ENCODE measurements at regions not wholly inside any gene's neighbourhood (a gene's known extent, or its start where the extent isn't known, plus 50 kb on each side); places are given as distances from the start of the nearest gene placed in this dataset.

- H3K9me3 Mint-ChIP-seq, result no peaks in the 10 kb centered on the region
- H3K4me1 Mint-ChIP-seq (ENCODE audit: low read depth in 2 of 2), result peaks cover 11% of the 10 kb centered on the region in 2 donors
- peak overlapping the region in 1 of 2 donors; percentile 33 for H3K27ac Mint-ChIP-seq
- ATAC-seq (replicated peaks) (no peak), DNase-seq (no peak)
- H3K36me3 Mint-ChIP-seq (ENCODE audit: insufficient read depth), result no peaks in the 10 kb centered on the region
- no peak overlapping the region for H3K4me3 Mint-ChIP-seq
- peaks cover 35 to 81% of the 10 kb centered on the region in 2 donors for H3K27me3 Mint-ChIP-seq
These were observed 73.9 kb downstream of the MATN1 start for GRCh38 chr1:30649321-30649991.

DNA sequence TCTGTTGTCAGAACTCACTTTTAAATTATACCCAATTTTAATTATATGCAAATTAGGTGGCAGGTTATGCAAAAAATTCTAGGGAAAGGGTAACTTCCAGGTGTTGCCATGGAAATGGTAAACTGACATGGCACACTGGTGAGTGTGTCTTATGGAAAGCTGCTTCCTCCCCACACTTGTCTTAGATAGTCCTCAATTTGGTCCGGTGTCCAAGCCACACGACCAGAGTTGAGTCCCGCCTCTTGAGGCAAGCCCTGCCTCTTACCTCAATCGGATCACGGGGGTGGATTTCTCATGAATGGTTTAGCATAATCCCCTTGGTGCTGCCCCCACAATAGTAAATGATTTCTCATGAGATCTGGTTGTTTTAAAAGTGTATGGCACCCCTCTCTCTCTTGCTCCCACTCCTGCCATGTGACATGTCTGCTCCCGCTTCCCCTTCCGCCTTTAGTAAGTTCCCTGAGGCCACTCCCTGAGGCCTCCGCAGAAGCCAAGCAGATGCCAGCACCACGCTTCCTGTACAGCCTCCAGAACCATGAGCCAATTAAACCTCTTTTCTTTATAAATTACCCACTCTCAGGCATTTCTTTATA is 74.9 kb downstream of the MATN1 start:
- Mint-ChIP-seq H3K9me3 (no peaks in the 10 kb centered on the region), H3K27me3 (peaks cover 44 to 91% of the 10 kb centered on the region in 2 donors), H3K4me1 (ENCODE audit: low read depth in 2 of 2) (peaks cover 11% of the 10 kb centered on the region in 2 donors), H3K27ac (no peak overlapping the region), H3K4me3 (no peak overlapping the region), H3K36me3 (ENCODE audit: insufficient read depth) (no peaks in the 10 kb centered on the region)
- ATAC-seq (replicated peaks) (no peak), DNase-seq (no peak)

DNA sequence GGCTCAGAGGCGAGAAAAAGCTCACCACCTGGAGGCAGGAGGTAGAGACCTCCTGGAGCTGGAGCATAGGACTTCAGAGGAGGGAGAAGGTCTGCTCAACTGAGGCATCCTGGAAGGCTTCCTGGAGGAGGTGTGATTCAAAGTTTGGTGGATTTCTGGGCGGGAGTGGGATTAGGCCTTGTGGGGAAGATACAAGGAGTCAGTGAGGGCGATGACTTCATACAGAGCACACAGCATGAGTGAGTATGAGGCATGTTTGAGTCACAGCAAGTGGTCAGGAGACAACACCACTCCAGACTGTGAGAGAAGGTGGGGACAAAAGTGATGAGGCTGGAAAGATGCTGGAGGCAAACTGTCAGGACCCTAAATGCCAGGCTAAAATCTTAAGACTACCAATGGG is 77.6 kb downstream of the MATN1 start:
- Mint-ChIP-seq H3K36me3 (ENCODE audit: insufficient read depth) (no peaks in the 10 kb centered on the region), H3K4me3 (no peak overlapping the region), H3K9me3 (no peaks in the 10 kb centered on the region), H3K27me3 (peaks cover 44 to 91% of the 10 kb centered on the region in 2 donors), H3K4me1 (ENCODE audit: low read depth in 2 of 2) (peaks cover 11% of the 10 kb centered on the region in 2 donors), H3K27ac (no peak overlapping the region)
- ATAC-seq (replicated peaks), result no peak
- no peak for DNase-seq

DNA sequence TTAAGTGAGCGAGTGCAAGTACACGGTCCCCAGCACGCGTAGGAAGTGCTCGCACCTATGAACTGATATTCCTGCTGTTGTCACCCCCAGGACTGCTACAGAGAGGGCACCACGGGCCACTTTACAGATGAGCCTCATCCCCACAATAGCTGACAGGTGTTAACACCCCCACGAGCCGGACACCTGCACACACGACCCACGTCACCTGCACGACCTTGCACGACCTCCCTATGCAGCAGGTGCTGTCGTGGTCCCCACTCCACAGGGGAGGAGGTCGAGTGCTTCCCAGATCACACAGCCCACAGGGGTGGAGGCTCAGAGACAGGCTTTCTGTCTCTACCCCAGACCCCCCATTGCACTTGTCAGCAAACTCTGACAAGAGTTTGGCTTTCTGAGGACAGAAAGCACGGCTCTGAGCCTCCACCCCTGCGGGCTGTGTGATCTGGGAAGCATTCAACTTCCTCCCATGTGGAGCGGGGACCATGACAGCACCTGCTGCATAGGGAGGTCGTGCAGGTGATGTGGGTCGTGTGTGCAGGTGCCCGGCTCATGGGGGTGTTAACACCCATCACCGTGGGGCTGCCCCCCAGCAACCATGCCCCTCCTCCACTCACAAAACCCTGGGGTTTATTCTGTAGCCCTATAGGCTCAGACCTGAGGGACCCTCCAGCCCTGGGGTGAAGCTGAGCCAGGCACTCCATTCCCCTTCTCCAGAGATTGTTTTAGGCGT is 80.8 kb downstream of the MATN1 start:
- Mint-ChIP-seq H3K9me3 (no peaks in the 10 kb centered on the region), H3K36me3 (ENCODE audit: insufficient read depth) (no peaks in the 10 kb centered on the region), H3K27ac (no peak overlapping the region), H3K4me1 (ENCODE audit: low read depth in 2 of 2) (no peaks in the 10 kb centered on the region), H3K27me3 (peaks cover 24 to 83% of the 10 kb centered on the region in 2 donors), H3K4me3 (no peak overlapping the region)
- ATAC-seq (replicated peaks), result no peak
- no peak for DNase-seq

DNA sequence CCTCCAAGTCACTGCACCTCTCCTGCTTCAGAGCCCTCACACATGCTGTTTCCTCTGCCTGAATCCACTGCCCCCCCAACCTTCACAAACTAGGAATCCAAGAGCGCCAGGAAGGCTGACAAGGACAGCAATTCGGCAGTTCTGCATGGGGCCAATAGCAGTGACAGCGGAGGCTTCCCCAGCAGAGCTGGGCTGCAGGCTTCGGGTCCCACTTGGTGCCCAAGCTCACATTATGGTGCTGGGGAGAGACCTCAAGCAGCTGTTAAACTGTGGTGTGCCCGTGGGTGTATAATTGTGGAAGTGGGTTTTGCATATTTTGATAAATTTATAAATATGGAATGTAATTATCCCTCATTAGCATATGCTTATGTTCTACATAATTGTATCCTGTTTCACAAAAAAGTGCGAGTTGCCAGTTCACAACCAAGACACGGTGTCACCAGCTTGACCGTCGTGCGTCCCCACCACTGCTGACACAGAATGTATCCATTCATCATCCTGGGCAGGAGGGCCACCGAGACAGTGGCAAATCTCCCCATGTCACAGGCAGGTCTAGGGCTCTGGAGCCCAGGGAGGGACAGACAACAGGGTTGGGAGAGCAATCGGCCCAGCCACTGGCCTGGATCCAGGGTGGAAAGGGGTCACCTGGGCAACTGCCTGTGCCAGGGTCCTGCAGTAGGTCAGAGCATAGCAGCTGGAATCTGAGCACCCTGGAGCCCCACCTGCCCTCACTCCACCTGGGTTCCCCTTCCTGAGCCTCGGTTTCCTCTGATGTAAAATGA is 81.6 kb downstream of the MATN1 start:
- no peak overlapping the region for H3K27ac Mint-ChIP-seq
- no peak overlapping the region for H3K4me3 Mint-ChIP-seq
- DNase-seq, result no peak
- H3K9me3 Mint-ChIP-seq, result no peaks in the 10 kb centered on the region
- H3K36me3 Mint-ChIP-seq (ENCODE audit: insufficient read depth), result no peaks in the 10 kb centered on the region
- no peaks in the 10 kb centered on the region for H3K4me1 Mint-ChIP-seq (ENCODE audit: low read depth in 2 of 2)
- H3K27me3 Mint-ChIP-seq, result peaks cover 24 to 77% of the 10 kb centered on the region in 2 donors
- no peak for ATAC-seq (replicated peaks)

- no peaks in the 10 kb centered on the region for H3K36me3 Mint-ChIP-seq (ENCODE audit: insufficient read depth)
- no peak overlapping the region for H3K27ac Mint-ChIP-seq
- H3K9me3 Mint-ChIP-seq, result no peaks in the 10 kb centered on the region
- H3K4me3 Mint-ChIP-seq, result no peak overlapping the region
- DNase-seq (no peak), ATAC-seq (replicated peaks) (no peak)
- no peaks in the 10 kb centered on the region for H3K4me1 Mint-ChIP-seq (ENCODE audit: low read depth in 2 of 2)
- peaks cover 9 to 59% of the 10 kb centered on the region in 2 donors for H3K27me3 Mint-ChIP-seq
These were observed 83.4 kb downstream of the MATN1 start for GRCh38 chr1:30639881-30640452.

DNA sequence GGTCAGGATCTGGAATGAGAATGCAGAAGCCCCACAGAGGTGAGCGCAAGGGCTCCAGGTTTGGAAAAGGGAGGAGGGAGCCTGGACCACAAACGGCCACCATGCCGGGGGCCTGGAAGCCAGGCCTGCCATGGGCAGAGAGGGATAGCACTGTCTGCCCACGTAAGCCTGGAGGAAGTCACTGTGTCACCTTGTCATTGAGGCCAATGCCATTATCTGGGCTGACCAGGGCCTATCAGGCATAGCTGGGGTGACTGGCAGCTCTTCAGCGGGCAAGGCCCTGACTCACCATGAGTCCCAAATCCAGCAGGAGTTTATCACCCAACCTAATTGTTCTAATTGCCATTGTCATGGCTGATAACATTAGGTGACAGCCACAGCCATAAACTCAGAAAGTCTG is 84.6 kb downstream of the MATN1 start:
- ATAC-seq (replicated peaks) (no peak), DNase-seq (no peak)
- Mint-ChIP-seq H3K27ac (no peak overlapping the region), H3K4me3 (no peak overlapping the region), H3K4me1 (ENCODE audit: low read depth in 2 of 2) (no peaks in the 10 kb centered on the region), H3K9me3 (no peaks in the 10 kb centered on the region), H3K27me3 (peaks cover 2 to 47% of the 10 kb centered on the region in 2 donors), H3K36me3 (ENCODE audit: insufficient read depth) (no peaks in the 10 kb centered on the region)

DNA sequence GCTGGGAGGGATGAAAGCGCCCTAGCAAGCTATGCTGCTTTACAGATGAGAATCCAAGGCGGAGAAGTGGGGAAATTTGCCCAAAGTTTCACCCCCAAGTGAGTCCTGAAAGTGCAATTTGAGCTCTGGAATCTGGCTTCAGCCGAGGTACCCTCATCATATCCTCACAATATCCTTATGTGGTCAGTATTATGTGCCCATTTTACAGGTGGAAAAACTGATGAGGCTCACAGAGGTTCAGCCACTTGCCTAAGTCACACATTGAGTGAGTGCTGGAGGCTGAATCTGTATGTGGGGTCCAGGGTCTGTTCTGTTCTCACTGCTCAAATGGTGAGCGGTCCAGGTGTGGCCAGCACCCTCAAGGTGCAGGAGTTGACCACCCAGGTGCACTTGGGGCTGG is 85.3 kb downstream of the MATN1 start:
- no peaks in the 10 kb centered on the region for H3K4me1 Mint-ChIP-seq (ENCODE audit: low read depth in 2 of 2)
- H3K27me3 Mint-ChIP-seq, result peaks cover 3 to 40% of the 10 kb centered on the region in 2 donors
- H3K9me3 Mint-ChIP-seq, result no peaks in the 10 kb centered on the region
- ATAC-seq (replicated peaks) (no peak), DNase-seq (no peak)
- H3K4me3 Mint-ChIP-seq, result no peak overlapping the region
- H3K36me3 Mint-ChIP-seq (ENCODE audit: insufficient read depth), result no peaks in the 10 kb centered on the region
- H3K27ac Mint-ChIP-seq, result no peak overlapping the region

DNA sequence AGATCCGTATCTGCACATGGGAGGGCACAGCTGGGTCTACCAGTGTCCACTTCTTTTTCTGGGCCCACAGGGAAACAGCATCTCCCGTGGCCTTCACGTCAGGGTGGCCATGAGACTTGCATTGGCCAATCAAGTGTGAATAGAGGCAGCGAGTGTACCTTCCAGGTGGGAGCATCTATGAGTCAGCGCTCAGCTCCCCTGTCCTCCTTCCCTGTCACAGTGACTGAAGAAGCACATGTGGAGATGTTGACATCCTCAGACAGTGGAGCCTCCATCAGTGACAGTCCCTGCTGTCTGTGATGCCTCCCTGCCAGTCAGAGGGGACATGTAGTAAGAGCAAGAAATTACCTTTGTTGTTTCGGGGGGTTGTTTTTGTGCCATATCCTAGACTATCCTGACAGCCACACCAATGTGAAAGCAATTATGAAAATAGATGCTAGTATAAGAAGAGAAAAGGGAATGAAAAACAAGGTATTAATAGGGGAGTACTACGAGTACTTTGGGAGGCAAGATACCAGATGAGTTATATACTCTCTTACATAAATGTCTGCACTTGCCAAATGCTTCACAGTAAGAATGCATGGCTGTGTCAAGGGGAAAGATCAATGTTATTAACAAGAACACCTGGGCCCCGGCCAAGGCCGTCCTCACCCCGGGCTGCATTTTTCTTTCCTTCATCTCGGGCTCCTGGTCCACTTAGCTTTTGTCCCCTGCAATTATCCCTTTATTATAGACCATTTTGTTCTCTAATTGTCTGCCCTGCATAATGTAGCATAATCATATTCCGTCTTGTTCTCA is 86.0 kb downstream of the MATN1 start:
- Mint-ChIP-seq H3K27ac (no peak overlapping the region), H3K36me3 (ENCODE audit: insufficient read depth) (no peaks in the 10 kb centered on the region), H3K4me1 (ENCODE audit: low read depth in 2 of 2) (no peaks in the 10 kb centered on the region), H3K9me3 (no peaks in the 10 kb centered on the region), H3K4me3 (no peak overlapping the region), H3K27me3 (peaks cover 10 to 39% of the 10 kb centered on the region in 2 donors)
- ATAC-seq (replicated peaks) (no peak), DNase-seq (no peak)

DNA sequence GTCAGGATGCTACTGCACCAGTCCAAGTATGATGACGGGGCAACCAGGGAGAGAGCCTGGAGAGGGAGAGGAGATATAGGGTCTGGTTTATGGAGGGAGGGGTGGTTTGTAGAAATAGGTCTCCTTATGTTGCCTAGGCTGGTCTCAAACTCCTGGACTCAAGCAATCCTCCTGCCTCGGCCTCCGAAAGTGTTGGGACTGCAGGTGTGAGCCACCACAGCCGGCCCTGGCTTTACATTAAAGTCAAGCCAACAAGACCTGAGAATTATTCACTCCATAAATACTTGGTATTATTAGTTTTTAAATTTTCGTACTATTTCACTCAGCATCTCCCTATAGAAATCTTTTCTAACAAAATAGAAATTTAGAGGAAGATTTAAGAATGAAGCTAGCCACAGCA is 86.8 kb downstream of the MATN1 start:
- H3K27ac Mint-ChIP-seq, result no peak overlapping the region
- H3K9me3 Mint-ChIP-seq, result no peaks in the 10 kb centered on the region
- H3K4me3 Mint-ChIP-seq, result no peak overlapping the region
- H3K27me3 Mint-ChIP-seq, result peaks cover 11 to 35% of the 10 kb centered on the region in 2 donors
- DNase-seq, result no peak
- no peaks in the 10 kb centered on the region for H3K4me1 Mint-ChIP-seq (ENCODE audit: low read depth in 2 of 2)
- H3K36me3 Mint-ChIP-seq (ENCODE audit: insufficient read depth), result no peaks in the 10 kb centered on the region
- no peak for ATAC-seq (replicated peaks)

GRCh38 chr1:30635391-30635975 is 87.9 kb downstream of the MATN1 start:
- Mint-ChIP-seq H3K27me3 (peaks cover 11 to 34% of the 10 kb centered on the region in 2 donors), H3K27ac (no peak overlapping the region), H3K4me3 (no peak overlapping the region), H3K9me3 (no peaks in the 10 kb centered on the region), H3K4me1 (ENCODE audit: low read depth in 2 of 2) (no peaks in the 10 kb centered on the region), H3K36me3 (ENCODE audit: insufficient read depth) (no peaks in the 10 kb centered on the region)
- no peak for DNase-seq
- no peak for ATAC-seq (replicated peaks)

GRCh38 chr1:30634507-30634906 is 88.9 kb downstream of the MATN1 start:
- no peak for DNase-seq
- ATAC-seq (replicated peaks), result no peak
- H3K36me3 Mint-ChIP-seq (ENCODE audit: insufficient read depth), result no peaks in the 10 kb centered on the region
- no peak overlapping the region for H3K4me3 Mint-ChIP-seq
- H3K4me1 Mint-ChIP-seq (ENCODE audit: low read depth in 2 of 2), result no peaks in the 10 kb centered on the region
- H3K27ac Mint-ChIP-seq, result no peak overlapping the region
- peaks cover 12 to 25% of the 10 kb centered on the region in 2 donors for H3K27me3 Mint-ChIP-seq
- no peaks in the 10 kb centered on the region for H3K9me3 Mint-ChIP-seq
